ENCODE measurements at regions not wholly inside any gene's neighbourhood (a gene's known extent, or its start where the extent isn't known, plus 50 kb on each side); places are given as distances from the start of the nearest gene placed in this dataset.

DNA sequence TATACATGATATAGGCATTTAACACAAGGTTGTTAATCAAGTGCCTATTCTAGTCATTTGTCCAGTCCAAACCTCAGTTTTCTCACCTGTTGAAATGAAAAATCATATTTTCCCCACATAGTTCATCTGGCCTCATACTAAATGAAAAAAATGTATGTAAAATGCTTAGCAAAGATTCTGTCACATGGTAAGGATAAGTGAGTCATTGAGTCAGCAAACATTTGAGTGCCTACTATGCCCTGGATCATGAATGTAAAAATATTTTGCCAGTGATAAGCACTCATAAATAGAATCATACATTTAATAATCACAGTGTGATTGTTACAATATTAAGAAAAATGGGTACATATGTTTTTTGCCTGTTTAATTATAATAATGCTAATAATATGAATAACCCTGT is 181.2 kb upstream of the PAPPA start:
- TF ChIP-seq, protein P1, sequence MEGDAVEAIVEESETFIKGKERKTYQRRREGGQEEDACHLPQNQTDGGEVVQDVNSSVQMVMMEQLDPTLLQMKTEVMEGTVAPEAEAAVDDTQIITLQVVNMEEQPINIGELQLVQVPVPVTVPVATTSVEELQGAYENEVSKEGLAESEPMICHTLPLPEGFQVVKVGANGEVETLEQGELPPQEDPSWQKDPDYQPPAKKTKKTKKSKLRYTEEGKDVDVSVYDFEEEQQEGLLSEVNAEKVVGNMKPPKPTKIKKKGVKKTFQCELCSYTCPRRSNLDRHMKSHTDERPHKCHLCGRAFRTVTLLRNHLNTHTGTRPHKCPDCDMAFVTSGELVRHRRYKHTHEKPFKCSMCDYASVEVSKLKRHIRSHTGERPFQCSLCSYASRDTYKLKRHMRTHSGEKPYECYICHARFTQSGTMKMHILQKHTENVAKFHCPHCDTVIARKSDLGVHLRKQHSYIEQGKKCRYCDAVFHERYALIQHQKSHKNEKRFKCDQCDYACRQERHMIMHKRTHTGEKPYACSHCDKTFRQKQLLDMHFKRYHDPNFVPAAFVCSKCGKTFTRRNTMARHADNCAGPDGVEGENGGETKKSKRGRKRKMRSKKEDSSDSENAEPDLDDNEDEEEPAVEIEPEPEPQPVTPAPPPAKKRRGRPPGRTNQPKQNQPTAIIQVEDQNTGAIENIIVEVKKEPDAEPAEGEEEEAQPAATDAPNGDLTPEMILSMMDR (IDR thresholded peaks at IDR 0.05; ENCODE audit: low read depth, low read length, missing input control): no peak
- TF ChIP-seq RXRA (IDR thresholded peaks at IDR 0.05): no peak
- TF ChIP-seq, protein P2, sequence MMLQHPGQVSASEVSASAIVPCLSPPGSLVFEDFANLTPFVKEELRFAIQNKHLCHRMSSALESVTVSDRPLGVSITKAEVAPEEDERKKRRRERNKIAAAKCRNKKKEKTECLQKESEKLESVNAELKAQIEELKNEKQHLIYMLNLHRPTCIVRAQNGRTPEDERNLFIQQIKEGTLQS (IDR thresholded peaks at IDR 0.05): no peak
- TF ChIP-seq, protein P3, sequence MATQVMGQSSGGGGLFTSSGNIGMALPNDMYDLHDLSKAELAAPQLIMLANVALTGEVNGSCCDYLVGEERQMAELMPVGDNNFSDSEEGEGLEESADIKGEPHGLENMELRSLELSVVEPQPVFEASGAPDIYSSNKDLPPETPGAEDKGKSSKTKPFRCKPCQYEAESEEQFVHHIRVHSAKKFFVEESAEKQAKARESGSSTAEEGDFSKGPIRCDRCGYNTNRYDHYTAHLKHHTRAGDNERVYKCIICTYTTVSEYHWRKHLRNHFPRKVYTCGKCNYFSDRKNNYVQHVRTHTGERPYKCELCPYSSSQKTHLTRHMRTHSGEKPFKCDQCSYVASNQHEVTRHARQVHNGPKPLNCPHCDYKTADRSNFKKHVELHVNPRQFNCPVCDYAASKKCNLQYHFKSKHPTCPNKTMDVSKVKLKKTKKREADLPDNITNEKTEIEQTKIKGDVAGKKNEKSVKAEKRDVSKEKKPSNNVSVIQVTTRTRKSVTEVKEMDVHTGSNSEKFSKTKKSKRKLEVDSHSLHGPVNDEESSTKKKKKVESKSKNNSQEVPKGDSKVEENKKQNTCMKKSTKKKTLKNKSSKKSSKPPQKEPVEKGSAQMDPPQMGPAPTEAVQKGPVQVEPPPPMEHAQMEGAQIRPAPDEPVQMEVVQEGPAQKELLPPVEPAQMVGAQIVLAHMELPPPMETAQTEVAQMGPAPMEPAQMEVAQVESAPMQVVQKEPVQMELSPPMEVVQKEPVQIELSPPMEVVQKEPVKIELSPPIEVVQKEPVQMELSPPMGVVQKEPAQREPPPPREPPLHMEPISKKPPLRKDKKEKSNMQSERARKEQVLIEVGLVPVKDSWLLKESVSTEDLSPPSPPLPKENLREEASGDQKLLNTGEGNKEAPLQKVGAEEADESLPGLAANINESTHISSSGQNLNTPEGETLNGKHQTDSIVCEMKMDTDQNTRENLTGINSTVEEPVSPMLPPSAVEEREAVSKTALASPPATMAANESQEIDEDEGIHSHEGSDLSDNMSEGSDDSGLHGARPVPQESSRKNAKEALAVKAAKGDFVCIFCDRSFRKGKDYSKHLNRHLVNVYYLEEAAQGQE (IDR thresholded peaks at IDR 0.05): no peak
- TF ChIP-seq, protein P4, sequence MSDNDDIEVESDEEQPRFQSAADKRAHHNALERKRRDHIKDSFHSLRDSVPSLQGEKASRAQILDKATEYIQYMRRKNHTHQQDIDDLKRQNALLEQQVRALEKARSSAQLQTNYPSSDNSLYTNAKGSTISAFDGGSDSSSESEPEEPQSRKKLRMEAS (IDR thresholded peaks at IDR 0.05): no peak
- TF ChIP-seq JUND (IDR thresholded peaks at IDR 0.05): no peak
- TF ChIP-seq EGR1 (IDR thresholded peaks at IDR 0.05; ENCODE audit: low read depth in 2 of 2): no peak
- TF ChIP-seq, protein P5, sequence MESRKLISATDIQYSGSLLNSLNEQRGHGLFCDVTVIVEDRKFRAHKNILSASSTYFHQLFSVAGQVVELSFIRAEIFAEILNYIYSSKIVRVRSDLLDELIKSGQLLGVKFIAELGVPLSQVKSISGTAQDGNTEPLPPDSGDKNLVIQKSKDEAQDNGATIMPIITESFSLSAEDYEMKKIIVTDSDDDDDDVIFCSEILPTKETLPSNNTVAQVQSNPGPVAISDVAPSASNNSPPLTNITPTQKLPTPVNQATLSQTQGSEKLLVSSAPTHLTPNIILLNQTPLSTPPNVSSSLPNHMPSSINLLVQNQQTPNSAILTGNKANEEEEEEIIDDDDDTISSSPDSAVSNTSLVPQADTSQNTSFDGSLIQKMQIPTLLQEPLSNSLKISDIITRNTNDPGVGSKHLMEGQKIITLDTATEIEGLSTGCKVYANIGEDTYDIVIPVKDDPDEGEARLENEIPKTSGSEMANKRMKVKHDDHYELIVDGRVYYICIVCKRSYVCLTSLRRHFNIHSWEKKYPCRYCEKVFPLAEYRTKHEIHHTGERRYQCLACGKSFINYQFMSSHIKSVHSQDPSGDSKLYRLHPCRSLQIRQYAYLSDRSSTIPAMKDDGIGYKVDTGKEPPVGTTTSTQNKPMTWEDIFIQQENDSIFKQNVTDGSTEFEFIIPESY (IDR thresholded peaks at IDR 0.05): no peak

Data from liver (tissue), 3 donors.